ENCODE measurements at regions not wholly inside any gene's neighbourhood (a gene's known extent, or its start where the extent isn't known, plus 50 kb on each side); places are given as distances from the start of the nearest gene placed in this dataset.

DNA sequence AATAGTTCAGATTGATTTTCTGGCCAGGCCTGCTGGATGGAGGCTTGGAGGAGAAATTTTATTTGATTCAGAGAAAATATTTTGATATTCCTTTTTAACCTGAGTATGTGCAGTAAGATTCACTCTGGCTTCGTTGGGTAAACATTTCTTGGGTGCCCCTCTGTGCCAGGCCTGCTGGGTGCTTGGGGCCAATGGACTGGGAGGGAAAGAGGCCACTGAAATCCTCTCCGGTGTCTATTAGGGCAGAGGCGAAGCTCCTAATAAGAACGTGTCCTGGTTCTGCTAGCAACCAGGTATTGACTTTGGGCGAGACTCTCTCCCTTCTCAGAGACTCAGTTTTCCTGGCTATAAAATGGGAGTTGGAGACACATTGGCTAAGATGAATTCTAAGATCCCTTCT, 122.5 kb downstream of the CYLD start:
- TF ChIP-seq POLR2A (IDR thresholded peaks at IDR 0.05; ENCODE audit: low read depth, low read length) (no peak), CTCF (conservative IDR thresholded peaks at IDR 0.05; ENCODE audit: low read depth, low read length) (no peak), FOS (IDR thresholded peaks at IDR 0.05; ENCODE audit: low read depth, low read length) (no peak), MAZ (IDR thresholded peaks at IDR 0.05; ENCODE audit: borderline replicate concordance, low read depth, low read length) (no peak), RCOR1 (IDR thresholded peaks at IDR 0.05; ENCODE audit: insufficient replicate concordance, low read length) (no peak), RAD21 (IDR thresholded peaks at IDR 0.05; ENCODE audit: low read length) (no peak), CHD1 (IDR thresholded peaks at IDR 0.05; ENCODE audit: low read depth, low read length) (no peak), RFX5 (IDR thresholded peaks at IDR 0.05; ENCODE audit: low read depth, low read length) (no peak), MAFK (IDR thresholded peaks at IDR 0.05; ENCODE audit: low read depth, low read length) (no peak), SMC3 (IDR thresholded peaks at IDR 0.05; ENCODE audit: low read depth, low read length) (no peak), CEBPB (IDR thresholded peaks at IDR 0.05; ENCODE audit: low read depth, low read length) (no peak)
- TF ChIP-seq, protein P1, sequence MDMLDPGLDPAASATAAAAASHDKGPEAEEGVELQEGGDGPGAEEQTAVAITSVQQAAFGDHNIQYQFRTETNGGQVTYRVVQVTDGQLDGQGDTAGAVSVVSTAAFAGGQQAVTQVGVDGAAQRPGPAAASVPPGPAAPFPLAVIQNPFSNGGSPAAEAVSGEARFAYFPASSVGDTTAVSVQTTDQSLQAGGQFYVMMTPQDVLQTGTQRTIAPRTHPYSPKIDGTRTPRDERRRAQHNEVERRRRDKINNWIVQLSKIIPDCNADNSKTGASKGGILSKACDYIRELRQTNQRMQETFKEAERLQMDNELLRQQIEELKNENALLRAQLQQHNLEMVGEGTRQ (IDR thresholded peaks at IDR 0.05; ENCODE audit: low read depth, low read length) = no peak

Measured in IMR-90 (cell line).